ENCODE measurements at regions not wholly inside any gene's neighbourhood (a gene's known extent, or its start where the extent isn't known, plus 50 kb on each side); places are given as distances from the start of the nearest gene placed in this dataset.
"Not testable (repeated sequence)": the region's sequence is repeated elsewhere in the genome, so short reads cannot be mapped to it uniquely, and the experiment has no call there.

DNA sequence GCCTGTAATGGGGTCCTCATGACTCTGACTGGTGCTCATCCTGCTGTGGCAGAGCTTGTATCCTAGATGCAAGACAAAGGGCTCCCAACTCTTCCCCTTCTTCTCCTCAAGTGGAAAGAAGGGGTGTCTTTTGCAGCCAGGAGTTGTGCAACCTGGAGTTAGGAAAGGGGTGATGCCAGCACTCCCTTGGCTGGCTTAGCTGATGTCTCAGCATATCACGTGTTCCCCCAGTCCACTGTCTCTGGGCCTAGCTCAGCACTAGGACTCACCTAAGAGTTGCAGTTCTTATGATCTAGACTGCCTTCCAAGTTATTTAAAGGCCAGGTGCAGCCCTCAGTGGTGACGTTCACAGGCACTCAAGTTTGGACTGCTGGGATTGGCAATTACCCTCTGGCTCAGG lies 146.2 kb upstream of the GORAB start:
- no peaks in the 10 kb centered on the region for H3K36me3 ChIP-seq (replicated peaks)
- DNase-seq (ENCODE audit: low spot score in 2 of 2) = no peak
- H3K4me3 ChIP-seq = no peak overlapping the region
- no peaks in the 10 kb centered on the region for H3K9me3 ChIP-seq
- H3K27me3 ChIP-seq (ENCODE audit: low read depth) = no peaks in the 10 kb centered on the region
- no peaks in the 10 kb centered on the region for H3K4me1 ChIP-seq
- in situ Hi-C loops (cut with MboI; ENCODE audit: low sequenced_read_pairs) = no loop called here

DNA sequence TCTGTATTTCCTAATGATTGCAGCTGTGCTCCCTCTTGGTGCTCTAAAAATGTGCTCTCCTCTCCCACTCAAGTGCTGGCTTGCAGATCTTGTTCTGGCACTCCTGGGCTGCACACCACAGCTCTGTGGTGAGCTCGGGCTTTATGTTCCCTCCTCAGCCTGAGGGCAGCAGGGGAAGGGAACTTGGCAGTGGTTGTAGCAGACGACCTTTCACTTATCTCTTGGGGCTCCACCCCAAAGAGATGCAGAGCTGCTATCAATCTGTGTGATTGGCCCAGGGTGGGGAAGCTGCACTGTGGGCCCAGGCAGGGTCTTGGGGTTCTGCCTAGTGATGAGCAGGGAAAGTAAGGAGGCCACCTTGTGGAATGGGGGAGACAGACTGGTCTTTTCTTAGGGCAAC lies 143.5 kb upstream of the GORAB start:
- in situ Hi-C loops (cut with MboI; ENCODE audit: low sequenced_read_pairs) = no loop called here
- H3K36me3 ChIP-seq (replicated peaks) = no peaks in the 10 kb centered on the region

DNA sequence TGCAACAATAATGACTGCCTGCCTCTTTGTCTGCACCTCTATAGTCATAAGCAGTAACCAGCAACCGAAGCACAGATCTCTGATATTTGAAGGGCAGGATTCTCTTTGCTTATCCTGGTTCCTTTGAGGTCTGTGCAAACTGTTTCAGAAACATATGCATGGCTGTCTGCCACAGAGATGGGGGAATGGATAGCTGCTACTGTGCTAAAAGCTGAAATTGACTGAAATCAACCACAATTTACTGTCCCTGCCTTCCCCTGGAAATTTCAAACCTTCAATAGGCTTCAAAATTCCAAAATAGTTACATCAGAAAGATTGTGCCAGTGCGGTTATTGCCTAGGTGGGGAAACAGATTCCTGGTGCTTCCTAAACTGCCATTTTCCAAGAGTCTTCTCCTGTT lies 136.8 kb upstream of the GORAB start:
- Histone ChIP-seq H3K9me3 (no peaks in the 10 kb centered on the region), H3K4me1 (no peaks in the 10 kb centered on the region), H3K27me3 (ENCODE audit: low read depth) (no peaks in the 10 kb centered on the region), H3K36me3 (replicated peaks) (no peaks in the 10 kb centered on the region), H3K4me3 (no peak overlapping the region)
- DNase-seq (ENCODE audit: low spot score in 2 of 2) = no peak
- in situ Hi-C loops (cut with MboI; ENCODE audit: low sequenced_read_pairs) = no loop called here

More for the DNA sequence above, 143.5 kb upstream of the GORAB start:
- H3K4me3 ChIP-seq = no peak overlapping the region
- no peaks in the 10 kb centered on the region for H3K27me3 ChIP-seq (ENCODE audit: low read depth)
- no peaks in the 10 kb centered on the region for H3K4me1 ChIP-seq
- DNase-seq (ENCODE audit: low spot score in 2 of 2) = no peak
- no peaks in the 10 kb centered on the region for H3K9me3 ChIP-seq

DNA sequence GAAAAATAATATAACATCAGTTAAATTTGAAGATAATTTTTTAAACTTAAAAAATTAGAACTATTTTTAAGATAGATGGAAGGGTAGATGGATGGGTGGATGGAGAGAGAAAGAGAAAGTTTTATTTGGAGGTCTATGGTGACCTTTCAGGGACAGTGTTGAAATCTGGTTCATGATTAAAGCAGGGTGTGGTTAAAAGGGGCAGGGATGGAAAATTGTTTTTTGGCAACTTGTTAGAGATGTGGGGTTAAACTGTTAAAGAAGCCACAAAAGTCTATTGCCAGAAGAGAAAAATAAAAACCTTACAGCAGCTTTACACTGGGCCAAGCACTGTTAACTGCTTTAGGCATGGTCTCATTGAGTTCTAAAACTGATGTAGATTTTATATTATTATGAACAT lies 134.9 kb upstream of the GORAB start:
- Histone ChIP-seq H3K4me3 (no peak overlapping the region), H3K9me3 (no peaks in the 10 kb centered on the region), H3K27me3 (ENCODE audit: low read depth) (no peaks in the 10 kb centered on the region), H3K36me3 (replicated peaks) (no peaks in the 10 kb centered on the region), H3K4me1 (no peaks in the 10 kb centered on the region)
- DNase-seq (ENCODE audit: low spot score in 2 of 2) = no peak
- in situ Hi-C loops (cut with MboI; ENCODE audit: low sequenced_read_pairs) = no loop called here

DNA sequence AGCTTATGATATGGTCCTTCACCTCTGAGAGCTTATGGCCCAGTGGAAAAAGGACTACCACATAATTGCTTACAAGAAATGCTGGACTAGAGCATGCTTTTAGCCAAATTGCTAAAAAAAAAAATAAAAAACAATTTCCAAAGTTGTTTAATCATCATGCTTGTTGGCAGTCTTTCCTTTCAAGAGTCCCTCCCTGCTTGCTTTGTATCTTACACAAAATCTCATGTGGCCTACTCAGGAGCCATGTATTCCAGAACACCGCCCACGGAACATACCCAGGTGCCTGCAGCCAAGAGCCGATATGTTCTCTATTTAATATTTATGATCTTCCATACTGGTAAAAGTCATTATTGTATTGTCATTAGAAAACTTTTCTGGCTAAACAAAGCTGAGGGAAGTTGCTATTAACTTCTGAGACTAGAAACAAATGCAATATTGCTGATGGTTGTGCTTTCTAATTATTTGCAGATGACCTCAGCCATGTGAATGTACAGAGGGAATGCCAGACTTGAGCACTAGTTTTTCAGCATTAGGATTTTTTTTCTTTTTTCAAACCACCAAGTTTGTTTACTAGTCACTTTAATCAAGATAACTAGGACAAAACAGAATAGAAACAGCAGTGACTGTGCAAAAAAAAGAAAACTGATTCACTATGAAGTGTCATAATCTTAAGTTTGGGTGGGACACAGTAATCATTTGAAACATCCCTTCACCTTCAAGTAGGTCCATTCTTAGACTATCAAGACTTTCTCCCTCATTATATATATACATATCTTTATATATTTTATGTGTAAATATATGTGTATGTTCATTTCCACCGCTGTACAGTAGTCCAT lies 129.3 kb upstream of the GORAB start:
- Histone ChIP-seq H3K4me1 (peaks cover under 1% of the 10 kb centered on the region; the same call in 1 of the 2 replicates), H3K27me3 (ENCODE audit: low read depth) (no peaks in the 10 kb centered on the region), H3K36me3 (replicated peaks) (no peaks in the 10 kb centered on the region), H3K9me3 (no peaks in the 10 kb centered on the region), H3K4me3 (no peak overlapping the region)
- no peak for DNase-seq (ENCODE audit: low spot score in 2 of 2)
- in situ Hi-C loops (cut with MboI; ENCODE audit: low sequenced_read_pairs) = no loop called here

DNA sequence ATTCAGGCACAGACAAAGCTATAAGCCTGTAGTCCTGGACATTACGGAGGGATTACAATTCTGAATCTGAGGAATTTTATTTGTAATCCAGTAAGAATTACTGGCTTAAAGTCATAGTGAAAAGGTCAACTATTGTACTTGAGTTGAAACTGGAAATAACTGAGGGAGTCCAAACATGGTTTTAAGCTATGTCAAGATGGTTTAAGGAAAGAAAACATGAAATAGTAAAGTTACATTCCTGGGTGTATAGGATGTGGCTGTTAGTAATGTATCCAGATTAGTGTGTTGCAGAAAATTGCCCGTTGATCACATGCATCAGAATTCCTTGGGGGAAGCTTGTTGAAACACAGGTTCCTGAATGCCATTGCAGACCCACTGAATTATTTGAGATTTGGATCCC lies 124.8 kb upstream of the GORAB start:
- Histone ChIP-seq H3K4me3 (no peak overlapping the region), H3K27me3 (ENCODE audit: low read depth) (no peaks in the 10 kb centered on the region), H3K4me1 (peaks cover 3% of the 10 kb centered on the region; the same call in 1 of the 2 replicates), H3K9me3 (no peaks in the 10 kb centered on the region), H3K36me3 (replicated peaks) (no peaks in the 10 kb centered on the region)
- in situ Hi-C loops (cut with MboI; ENCODE audit: low sequenced_read_pairs) = no loop called here
- no peak for DNase-seq (ENCODE audit: low spot score in 2 of 2)

DNA sequence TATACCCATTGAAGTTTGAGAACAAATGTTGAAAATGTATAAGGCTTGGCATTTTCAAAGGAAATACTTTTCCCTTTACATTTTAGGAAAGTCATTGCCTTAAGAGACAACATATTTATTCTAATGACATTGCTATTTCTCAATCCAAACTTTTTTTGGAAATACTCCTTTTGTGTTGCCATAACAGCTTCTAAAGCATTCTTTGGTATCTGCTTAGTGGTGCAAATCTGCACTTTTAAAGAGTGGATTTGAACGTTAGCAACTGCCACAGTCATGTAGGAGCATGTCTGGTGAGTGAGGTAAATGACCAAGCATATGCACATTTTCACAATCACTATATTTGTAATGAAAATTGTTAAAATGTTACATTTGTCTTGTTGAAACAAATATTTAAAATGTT lies 124.4 kb upstream of the GORAB start:
- no peaks in the 10 kb centered on the region for H3K27me3 ChIP-seq (ENCODE audit: low read depth)
- no peak overlapping the region for H3K4me3 ChIP-seq
- no peak for DNase-seq (ENCODE audit: low spot score in 2 of 2)
- no peaks in the 10 kb centered on the region for H3K36me3 ChIP-seq (replicated peaks)
- no peaks in the 10 kb centered on the region for H3K9me3 ChIP-seq
- peaks cover 3% of the 10 kb centered on the region; the same call in 1 of the 2 replicates for H3K4me1 ChIP-seq
- in situ Hi-C loops (cut with MboI; ENCODE audit: low sequenced_read_pairs) = no loop called here

DNA sequence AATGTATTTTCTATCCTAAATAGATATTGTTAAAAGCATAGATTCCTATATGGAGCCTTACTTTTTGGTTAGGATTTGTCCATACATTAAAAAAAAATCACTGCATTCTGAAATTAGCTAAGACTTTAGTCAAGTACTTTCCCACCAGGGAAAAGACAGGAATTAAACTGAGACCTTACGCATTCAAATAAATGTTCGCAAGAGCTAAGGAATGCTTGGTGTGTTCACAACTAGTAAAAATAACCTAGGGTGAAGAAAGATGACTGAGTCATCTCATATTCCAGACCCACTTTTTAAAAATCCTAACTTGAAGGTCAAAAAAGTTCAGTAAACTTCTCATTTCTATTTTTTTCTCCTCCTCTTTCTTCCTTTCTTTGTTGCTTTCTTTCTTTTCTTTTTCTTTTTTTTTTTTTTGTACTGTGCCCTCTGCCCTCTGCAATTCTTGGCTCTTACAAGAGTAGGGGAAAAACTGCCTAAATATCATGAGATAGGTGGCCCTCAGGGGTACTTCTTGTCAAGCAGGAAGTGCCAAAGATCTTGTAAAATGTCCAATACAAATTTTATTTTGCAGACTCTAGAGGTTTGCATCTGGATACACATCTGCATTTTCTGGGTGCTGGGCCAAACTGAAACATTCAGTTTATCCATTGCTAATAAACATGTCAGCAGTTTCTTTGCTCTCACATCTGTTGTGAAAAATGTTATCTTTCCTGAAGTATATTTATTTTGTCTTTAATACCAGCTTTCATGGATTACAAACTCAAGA lies 121.4 kb upstream of the GORAB start:
- in situ Hi-C loops (cut with MboI; ENCODE audit: low sequenced_read_pairs) = no loop called here
- peaks cover 3% of the 10 kb centered on the region; the same call in 1 of the 2 replicates for H3K4me1 ChIP-seq
- no peaks in the 10 kb centered on the region for H3K9me3 ChIP-seq
- H3K4me3 ChIP-seq = no peak overlapping the region
- H3K27me3 ChIP-seq (ENCODE audit: low read depth) = no peaks in the 10 kb centered on the region
- no peak for DNase-seq (ENCODE audit: low spot score in 2 of 2)
- H3K36me3 ChIP-seq (replicated peaks) = no peaks in the 10 kb centered on the region

DNA sequence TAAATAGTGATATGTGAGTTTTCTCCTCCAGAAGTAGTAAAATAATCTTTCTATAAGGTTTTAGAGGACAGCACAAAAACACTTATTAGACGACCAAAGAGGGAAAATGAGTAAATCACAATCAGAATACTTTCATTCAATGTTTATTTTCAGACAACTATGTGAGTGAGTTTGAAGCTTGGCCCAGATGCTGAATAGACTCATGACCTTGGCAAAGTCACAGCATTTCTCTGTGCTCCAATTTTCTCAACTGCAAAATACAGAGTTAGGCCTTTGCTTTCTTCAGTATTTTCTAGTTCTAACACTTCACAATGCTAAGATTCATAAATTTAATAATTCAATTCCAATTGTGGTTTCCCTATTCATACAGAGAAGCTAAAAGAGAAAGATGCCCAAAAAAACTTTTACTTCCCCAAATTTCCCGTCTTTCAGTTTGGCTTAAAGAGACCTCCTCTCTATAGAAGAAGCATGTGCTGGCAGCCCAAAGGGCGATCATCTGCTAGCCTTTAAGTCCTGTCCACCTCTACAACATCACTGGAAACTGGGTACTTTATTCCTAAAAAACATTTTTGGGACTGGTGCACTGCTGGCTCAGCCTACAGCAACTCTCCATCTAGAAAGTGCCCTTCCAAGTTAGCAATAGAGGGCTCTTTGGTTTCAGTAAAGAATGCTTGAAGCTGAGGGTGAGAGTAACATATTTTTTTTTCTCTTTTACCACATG lies 116.8 kb upstream of the GORAB start:
- no peak for DNase-seq (ENCODE audit: low spot score in 2 of 2)
- H3K36me3 ChIP-seq (replicated peaks) = no peaks in the 10 kb centered on the region
- H3K4me3 ChIP-seq = no peak overlapping the region
- H3K9me3 ChIP-seq = no peaks in the 10 kb centered on the region
- no peaks in the 10 kb centered on the region for H3K4me1 ChIP-seq
- in situ Hi-C loops (cut with MboI; ENCODE audit: low sequenced_read_pairs) = no loop called here
- no peaks in the 10 kb centered on the region for H3K27me3 ChIP-seq (ENCODE audit: low read depth)

DNA sequence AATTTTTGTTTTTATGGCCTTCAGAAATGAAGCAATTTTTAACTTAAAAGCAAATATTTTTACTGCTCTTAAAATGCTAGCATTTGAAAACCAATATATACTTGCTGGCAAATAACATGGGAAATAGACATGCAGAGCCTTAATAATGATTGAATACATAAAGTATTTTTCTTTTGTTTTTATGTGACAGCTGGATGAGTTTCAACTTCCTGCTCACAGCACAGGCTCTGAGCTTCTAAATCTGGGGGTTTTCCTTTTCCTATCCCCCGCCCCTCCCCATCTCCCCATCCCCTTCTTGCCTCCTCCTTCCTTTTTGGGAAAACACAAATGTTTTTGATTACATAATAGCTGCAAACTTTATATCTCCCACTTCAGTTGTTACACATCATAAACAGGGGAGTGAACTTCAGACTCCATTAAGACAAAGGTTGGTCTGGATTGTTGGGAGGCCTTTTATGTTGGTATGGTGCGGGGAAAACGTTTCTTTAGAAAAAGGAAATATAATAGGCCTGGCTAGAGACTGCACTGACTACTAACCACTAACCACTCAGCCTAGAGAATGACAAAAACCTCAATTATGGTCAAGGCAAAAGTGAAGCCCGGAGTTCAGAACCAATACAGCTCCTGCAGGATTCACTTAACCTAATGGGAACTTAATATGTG lies 116.1 kb upstream of the GORAB start:
- in situ Hi-C loops (cut with MboI; ENCODE audit: low sequenced_read_pairs) = no loop called here
- no peaks in the 10 kb centered on the region for H3K4me1 ChIP-seq
- no peaks in the 10 kb centered on the region for H3K9me3 ChIP-seq
- H3K36me3 ChIP-seq (replicated peaks) = no peaks in the 10 kb centered on the region
- no peak overlapping the region for H3K4me3 ChIP-seq
- no peaks in the 10 kb centered on the region for H3K27me3 ChIP-seq (ENCODE audit: low read depth)
- no peak for DNase-seq (ENCODE audit: low spot score in 2 of 2)

DNA sequence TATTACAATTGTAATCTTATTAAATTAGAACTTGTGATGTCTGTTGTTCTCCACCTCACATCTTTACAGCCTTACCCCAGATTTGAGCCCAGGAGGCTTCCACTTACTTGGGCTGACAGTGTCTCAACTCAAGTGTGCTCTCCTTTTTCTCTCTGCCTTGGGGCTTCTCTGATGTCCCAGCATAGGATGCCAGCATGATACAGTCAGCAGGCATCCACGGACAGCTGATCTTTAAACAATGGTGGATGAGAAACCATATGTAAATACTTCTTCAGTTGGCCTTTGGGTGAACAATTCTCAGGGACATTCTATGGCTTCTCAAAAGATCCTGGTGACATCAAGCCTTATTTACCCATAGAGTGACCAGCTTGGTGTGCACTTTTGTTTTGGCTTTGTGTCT lies 107.6 kb upstream of the GORAB start:
- no peaks in the 10 kb centered on the region for H3K4me1 ChIP-seq
- no peak for DNase-seq (ENCODE audit: low spot score in 2 of 2)
- no peaks in the 10 kb centered on the region for H3K27me3 ChIP-seq (ENCODE audit: low read depth)
- H3K4me3 ChIP-seq = no peak overlapping the region
- H3K9me3 ChIP-seq = no peaks in the 10 kb centered on the region
- no peaks in the 10 kb centered on the region for H3K36me3 ChIP-seq (replicated peaks)
- in situ Hi-C loops (cut with MboI; ENCODE audit: low sequenced_read_pairs) = no loop called here

DNA sequence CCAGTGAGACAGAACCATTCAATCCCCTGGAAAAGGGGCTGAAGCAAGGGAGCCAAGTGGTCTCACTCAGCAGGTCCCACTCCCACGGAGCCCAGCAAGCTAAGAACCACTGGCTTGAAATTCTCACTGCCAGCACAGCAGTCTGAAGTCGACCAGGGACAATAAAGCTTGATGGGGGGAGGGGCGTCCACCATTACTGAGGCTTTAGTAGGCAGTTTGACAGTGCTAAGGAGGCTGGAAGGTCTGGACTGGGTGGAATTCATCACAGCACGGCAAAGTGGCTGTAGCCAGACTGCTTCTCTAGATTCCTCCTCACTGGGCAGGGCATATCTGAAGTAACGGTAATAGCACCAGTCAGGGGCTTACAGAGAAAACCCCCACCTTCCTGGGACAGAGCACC lies 105.4 kb upstream of the GORAB start:
- Histone ChIP-seq H3K36me3 (replicated peaks) (no peaks in the 10 kb centered on the region), H3K27me3 (ENCODE audit: low read depth) (no peaks in the 10 kb centered on the region), H3K4me1 (no peaks in the 10 kb centered on the region), H3K9me3 (no peaks in the 10 kb centered on the region), H3K4me3 (no peak overlapping the region)
- in situ Hi-C loops (cut with MboI; ENCODE audit: low sequenced_read_pairs) = no loop called here
- DNase-seq (ENCODE audit: low spot score in 2 of 2) = no peak

DNA sequence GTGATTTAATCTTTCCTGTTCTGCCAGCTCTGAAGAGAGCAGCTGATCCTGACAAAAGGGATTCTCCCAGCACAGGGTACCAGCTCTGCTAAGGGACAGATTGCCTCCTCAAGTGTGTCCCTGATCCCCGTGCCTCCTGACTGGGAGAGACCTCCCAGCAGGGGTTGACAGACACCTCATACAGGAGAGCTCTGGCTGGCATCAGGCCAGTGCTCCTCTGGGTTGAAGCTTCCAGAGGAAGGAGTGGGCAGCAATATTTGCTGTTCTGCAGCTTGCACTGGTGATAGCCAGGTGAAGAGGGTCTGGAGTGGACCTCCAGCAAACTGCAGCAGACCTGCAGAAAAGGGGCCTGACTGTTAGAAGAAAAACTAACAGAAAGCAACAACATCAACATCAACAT lies 105.0 kb upstream of the GORAB start:
- H3K36me3 ChIP-seq (replicated peaks); H3K27me3 ChIP-seq (ENCODE audit: low read depth); DNase-seq (ENCODE audit: low spot score in 2 of 2); in situ Hi-C loops (cut with MboI; ENCODE audit: low sequenced_read_pairs); H3K4me3 ChIP-seq; H3K4me1 ChIP-seq; H3K9me3 ChIP-seq: not testable (repeated sequence)

All from HAP-1 (cell line).